GM19397 (cell line): ENCODE measurements at regions not wholly inside any gene's neighbourhood (a gene's known extent, or its start where the extent isn't known, plus 50 kb on each side); places are given as distances from the start of the nearest gene placed in this dataset.
"Not testable (repeated sequence)": the region's sequence is repeated elsewhere in the genome, so short reads cannot be mapped to it uniquely, and the experiment has no call there.

Source experiments
- ATAC-seq: cut with Tn5 transposase; IDR thresholded peaks from one replicate; pipeline ENCODE4 v1.9.1; 2021; ENCODE audit warnings: mild to moderate bottlenecking, moderate library complexity; ENCODE audit not compliant: unreplicated experiment

- ATAC-seq, result not testable (repeated sequence)
Measured at GRCh38 chr7:130957722-130958435, 223.9 kb upstream of the KLF14 start.

GRCh38 chr7:130958846-130959245 lies 224.8 kb upstream of the KLF14 start:
- no peak for ATAC-seq

- ATAC-seq, result no peak
Measured at GRCh38 chr7:130959743-130960207, 225.8 kb upstream of the KLF14 start.

- no peak for ATAC-seq
Measured at GRCh38 chr7:130960208-130960988, 226.4 kb upstream of the KLF14 start.

GRCh38 chr7:130961128-130961601 lies 227.2 kb upstream of the KLF14 start:
- peak; percentile 64 for ATAC-seq

GRCh38 chr7:130962109-130962508 lies 228.1 kb upstream of the KLF14 start:
- ATAC-seq, result no peak

GRCh38 chr7:130963339-130963738 lies 229.3 kb upstream of the KLF14 start:
- no peak for ATAC-seq

- no peak for ATAC-seq
Measured at GRCh38 chr7:130965515-130965914, 231.5 kb upstream of the KLF14 start.

- no peak for ATAC-seq
Measured at GRCh38 chr7:130966246-130967009, 232.4 kb upstream of the KLF14 start.

- no peak for ATAC-seq
Measured at GRCh38 chr7:130970196-130970595, 236.2 kb upstream of the KLF14 start.

GRCh38 chr7:130970696-130971095 lies 236.7 kb upstream of the KLF14 start:
- no peak for ATAC-seq

GRCh38 chr7:130971297-130971696 lies 237.3 kb upstream of the KLF14 start:
- ATAC-seq, result no peak

- ATAC-seq, result no peak
Measured at GRCh38 chr7:130972201-130972600, 238.2 kb upstream of the KLF14 start.

- ATAC-seq, result no peak
Measured at GRCh38 chr7:130973637-130974036, 239.6 kb upstream of the KLF14 start.

- ATAC-seq, result no peak
Measured at GRCh38 chr7:130974169-130974568, 240.2 kb upstream of the KLF14 start.

GRCh38 chr7:130974794-130975193 lies 240.8 kb upstream of the KLF14 start:
- ATAC-seq, result no peak

- no peak for ATAC-seq
Measured at GRCh38 chr7:130975731-130976130, 241.7 kb upstream of the KLF14 start.

- ATAC-seq, result no peak
Measured at GRCh38 chr7:130982160-130982638, 248.2 kb upstream of the KLF14 start.

- no peak for ATAC-seq
Measured at GRCh38 chr7:130982651-130983050, 248.6 kb upstream of the KLF14 start.

GRCh38 chr7:130985361-130985760 lies 251.4 kb upstream of the KLF14 start:
- no peak for ATAC-seq

- no peak for ATAC-seq
Measured at GRCh38 chr7:130986261-130986690, 252.3 kb upstream of the KLF14 start.
